Stimulated activated CD8-positive, alpha-beta memory T cell treated with anti-CD3 and anti-CD28 coated beads, Interleukin-4, amount 100 ng/mL, for 1 hour (primary cell): ENCODE measurements at regions not wholly inside any gene's neighbourhood (a gene's known extent, or its start where the extent isn't known, plus 50 kb on each side); places are given as distances from the start of the nearest gene placed in this dataset.
"Not testable (repeated sequence)": the region's sequence is repeated elsewhere in the genome, so short reads cannot be mapped to it uniquely, and the experiment has no call there.

Experiments
- DNase-seq, 2 donors: peaks; one replicate each; pipeline ENCODE4 v3.0.0-alpha.2; 2020; ENCODE audit warnings: low read depth in 2 of 2, low spot score in 1 of 2

- DNase-seq: no peak
These were observed 148.5 kb upstream of the PDE7B start for GRCh38 chr6:135703007-135703406.

GRCh38 chr6:135703621-135704020, 147.9 kb upstream of the PDE7B start:
- no peak for DNase-seq

GRCh38 chr6:135707426-135707825, 144.1 kb upstream of the PDE7B start:
- no peak for DNase-seq

- no peak for DNase-seq
These were observed 141.5 kb upstream of the PDE7B start for GRCh38 chr6:135710042-135710441.

GRCh38 chr6:135722190-135722589, 129.3 kb upstream of the PDE7B start:
- no peak for DNase-seq

GRCh38 chr6:135722679-135723078, 128.8 kb upstream of the PDE7B start:
- no peak for DNase-seq

- DNase-seq: no peak
These were observed 122.9 kb upstream of the PDE7B start for GRCh38 chr6:135728589-135728988.

GRCh38 chr6:135731116-135731515, 120.4 kb upstream of the PDE7B start:
- DNase-seq: no peak

GRCh38 chr6:135736351-135736750, 115.2 kb upstream of the PDE7B start:
- DNase-seq: not testable (repeated sequence)

- no peak for DNase-seq
These were observed 112.9 kb upstream of the PDE7B start for GRCh38 chr6:135738636-135739035.

- no peak for DNase-seq
These were observed 112.2 kb upstream of the PDE7B start for GRCh38 chr6:135739288-135739687.

- no peak for DNase-seq
These were observed 110.9 kb upstream of the PDE7B start for GRCh38 chr6:135740580-135740979.

- DNase-seq: no peak
These were observed 108.0 kb upstream of the PDE7B start for GRCh38 chr6:135743476-135743875.

- no peak for DNase-seq
These were observed 103.3 kb upstream of the PDE7B start for GRCh38 chr6:135748189-135748588.

GRCh38 chr6:135750081-135750480, 101.4 kb upstream of the PDE7B start:
- no peak for DNase-seq

GRCh38 chr6:135753196-135753595, 98.3 kb upstream of the PDE7B start:
- no peak for DNase-seq

- no peak for DNase-seq
These were observed 91.7 kb upstream of the PDE7B start for GRCh38 chr6:135759831-135760230.

GRCh38 chr6:135774006-135774405, 77.5 kb upstream of the PDE7B start:
- no peak for DNase-seq

GRCh38 chr6:135779213-135779612, 72.3 kb upstream of the PDE7B start:
- no peak for DNase-seq

GRCh38 chr6:135780326-135780725, 71.2 kb upstream of the PDE7B start:
- DNase-seq: no peak

- no peak for DNase-seq
These were observed 69.0 kb upstream of the PDE7B start for GRCh38 chr6:135782546-135782945.

GRCh38 chr6:135784507-135784906, 67.0 kb upstream of the PDE7B start:
- DNase-seq: no peak

- DNase-seq: no peak
These were observed 62.0 kb upstream of the PDE7B start for GRCh38 chr6:135789375-135790050.
